IMR-90 (cell line): ENCODE measurements at regions not wholly inside any gene's neighbourhood (a gene's known extent, or its start where the extent isn't known, plus 50 kb on each side); places are given as distances from the start of the nearest gene placed in this dataset.

Source experiments
- ATAC-seq: fragments of 200-7000 bp; cut with Tn5 transposase; 2 replicates; pipeline ENCODE4 v1.9.1; 2020; ENCODE audit warnings: low read depth, mild to moderate bottlenecking, moderate library complexity
- BruUV-seq: library from RNA; stranded (reverse); fragments of 400-500 nt; replicated peaks from 2 replicates; lab custom pipeline; 2021; lab: Mats Ljungman, UMichigan
- CTCF ChIA-PET: fragments of 300-600 bp; formaldehyde crosslinking; extraction: SDS; loops from one replicate; lab custom pipeline; 2021; ENCODE audit warnings: antibody characterized with exemption; lab: Yijun Ruan, JAX
- POLR2A ChIA-PET: fragments of 300-600 bp; sonication (Branson Sonifier 250); formaldehyde crosslinking; loops from one replicate; lab custom pipeline; 2022; ENCODE audit warnings: antibody characterized with exemption; ENCODE audit not compliant: unreplicated experiment; lab: Charles Lee
- DNase-seq: peaks from one replicate; pipeline ENCODE4 v3.0.0; 2013
- H2AFZ ChIP-seq: replicated peaks from 2 replicates; pipeline ENCODE3; 2013; ENCODE audit warnings: low read length, mild to moderate bottlenecking; ENCODE audit not compliant: poor library complexity
- H2AK5ac ChIP-seq: 2 replicates; pipeline ENCODE4 v1.6.1; 2013; ENCODE audit warnings: low read depth, low read length, inconsistent platforms
- H2AK9ac ChIP-seq: replicated peaks from 2 replicates; pipeline ENCODE3; 2013; ENCODE audit warnings: mild to moderate bottlenecking, low read depth, low read length, moderate library complexity; ENCODE audit not compliant: poor library complexity
- H2BK120ac ChIP-seq: 2 replicates; pipeline ENCODE4 v1.6.1; 2013; ENCODE audit warnings: low read depth, low read length, inconsistent platforms
- H2BK15ac ChIP-seq: 3 replicates; pipeline ENCODE4 v1.6.1; 2013; ENCODE audit warnings: low read depth, low read length, inconsistent platforms
- H2BK20ac ChIP-seq: 2 replicates; pipeline ENCODE4 v1.6.1; 2013; ENCODE audit warnings: low read depth, mild to moderate bottlenecking, inconsistent platforms, low read length, moderate library complexity
- H2BK5ac ChIP-seq: 2 replicates; pipeline ENCODE4 v1.6.1; 2013; ENCODE audit warnings: mild to moderate bottlenecking, low read depth, low read length, inconsistent platforms; ENCODE audit not compliant: poor library complexity, severe bottlenecking
- H3K14ac ChIP-seq: replicated peaks from 2 replicates; pipeline ENCODE4 v1.6.1; 2013; ENCODE audit warnings: low read depth, low read length, inconsistent platforms
- H3K18ac ChIP-seq: 2 replicates; pipeline ENCODE4 v1.6.1; 2013; ENCODE audit warnings: low read depth, low read length, control low read depth
- H3K23ac ChIP-seq: 2 replicates; pipeline ENCODE4 v1.6.1; 2013; ENCODE audit warnings: low read depth, low read length, inconsistent platforms
- H3K27ac ChIP-seq: 2 replicates; pipeline ENCODE4 v1.5.1; 2013; ENCODE audit warnings: mild to moderate bottlenecking, control low read depth, low read length; ENCODE audit not compliant: insufficient read depth
- H3K27me3 ChIP-seq: 2 replicates; pipeline ENCODE4 v1.6.1; 2013; ENCODE audit warnings: low read length; ENCODE audit not compliant: control insufficient read depth, insufficient read depth
- H3K36me3 ChIP-seq: 2 replicates; pipeline ENCODE4 v1.6.1; 2013; ENCODE audit warnings: low read length, mixed read lengths; ENCODE audit not compliant: control insufficient read depth, insufficient read depth
- H3K4ac ChIP-seq: 2 replicates; pipeline ENCODE4 v1.6.1; 2013; ENCODE audit warnings: low read depth, low read length, inconsistent platforms
- H3K4me1 ChIP-seq: 2 replicates; pipeline ENCODE4 v1.6.1; 2013; ENCODE audit warnings: low read length, mixed read lengths; ENCODE audit not compliant: control insufficient read depth, insufficient read depth
- H3K4me2 ChIP-seq: 2 replicates; pipeline ENCODE4 v1.6.1; 2013; ENCODE audit warnings: low read depth, mild to moderate bottlenecking, control low read depth, low read length, moderate library complexity
- H3K4me3 ChIP-seq: 2 replicates; pipeline ENCODE4 v1.5.1; 2013; ENCODE audit warnings: low read depth, mild to moderate bottlenecking, control low read depth, low read length, moderate library complexity; ENCODE audit not compliant: insufficient read depth
- H3K56ac ChIP-seq: 2 replicates; pipeline ENCODE4 v1.6.1; 2013; ENCODE audit warnings: low read length, inconsistent platforms; ENCODE audit not compliant: insufficient read depth; ENCODE audit errors: extremely low read depth
- H3K79me1 ChIP-seq, 2 experiments: 2 replicates each; pipeline ENCODE4 v1.6.1; 2013; ENCODE audit warnings: low read length in 2 of 2, inconsistent platforms in 1 of 2, low read depth in 1 of 2
- H3K9ac ChIP-seq: 2 replicates; pipeline ENCODE4 v1.6.1; 2013; ENCODE audit warnings: low read depth, low read length, control low read depth
- H3K9me1 ChIP-seq: 2 replicates; pipeline ENCODE4 v1.6.1; 2013; ENCODE audit warnings: low read length, inconsistent platforms; ENCODE audit not compliant: insufficient read depth
- H3K9me3 ChIP-seq: 2 replicates; pipeline ENCODE4 v1.6.1; 2013; ENCODE audit warnings: low read length; ENCODE audit not compliant: control insufficient read depth, insufficient read depth
- H4K20me1 ChIP-seq: 2 replicates; pipeline ENCODE4 v1.6.1; 2013; ENCODE audit warnings: low read length, inconsistent platforms; ENCODE audit not compliant: insufficient read depth
- H4K5ac ChIP-seq: 2 replicates; pipeline ENCODE4 v1.6.1; 2013; ENCODE audit warnings: mild to moderate bottlenecking, low read depth, low read length, control low read depth
- H4K8ac ChIP-seq, 2 experiments: 2 replicates each; pipeline ENCODE4 v1.6.1; 2013; ENCODE audit warnings: low read depth in 2 of 2, low read length in 2 of 2, control low read depth in 1 of 2, inconsistent platforms in 1 of 2
- H4K91ac ChIP-seq: 2 replicates; pipeline ENCODE4 v1.6.1; 2013; ENCODE audit warnings: low read depth, low read length, inconsistent platforms; ENCODE audit not compliant: insufficient read depth
- BHLHE40 ChIP-seq: fragments of 150-350 bp; IDR thresholded peaks from 2 replicates; pipeline ENCODE4 v1.6.1; 2016; ENCODE audit warnings: mild to moderate bottlenecking, low read depth, low read length
- CEBPB ChIP-seq: IDR thresholded peaks from 2 replicates; pipeline ENCODE4 v1.6.1; 2012; ENCODE audit warnings: low read depth, low read length, improper control_type of control experiment
- CHD1 ChIP-seq: IDR thresholded peaks from 2 replicates; pipeline ENCODE4 v1.6.1; 2012; ENCODE audit warnings: low read depth, low read length, improper control_type of control experiment
- FOS ChIP-seq: fragments of 150-350 bp; IDR thresholded peaks from 2 replicates; pipeline ENCODE4 v1.6.1; 2016; ENCODE audit warnings: low read depth, low read length
- MAFK ChIP-seq: IDR thresholded peaks from 2 replicates; pipeline ENCODE4 v1.6.1; 2012; ENCODE audit warnings: low read depth, low read length, improper control_type of control experiment
- MAZ ChIP-seq: IDR thresholded peaks from 2 replicates; pipeline ENCODE4 v1.6.1; 2012; ENCODE audit warnings: low read depth, mild to moderate bottlenecking, low read length, improper control_type of control experiment, moderate library complexity, borderline replicate concordance
- MXI1 ChIP-seq: IDR thresholded peaks from 2 replicates; pipeline ENCODE4 v1.6.1; 2012; ENCODE audit warnings: low read depth, mild to moderate bottlenecking, low read length, moderate library complexity, borderline replicate concordance
- NFE2L2 ChIP-seq: fragments of 150-350 bp; IDR thresholded peaks from 2 replicates; pipeline ENCODE4 v1.6.1; 2016; ENCODE audit warnings: low read depth, mild to moderate bottlenecking, low read length
- POLR2A ChIP-seq: IDR thresholded peaks from 2 replicates; pipeline ENCODE4 v1.6.1; 2012; ENCODE audit warnings: mild to moderate bottlenecking, low read depth, low read length
- RAD21 ChIP-seq: IDR thresholded peaks from 2 replicates; pipeline ENCODE4 v1.6.1; 2012; ENCODE audit warnings: low read length, improper control_type of control experiment
- RCOR1 ChIP-seq: IDR thresholded peaks from 2 replicates; pipeline ENCODE4 v1.6.1; 2012; ENCODE audit warnings: mild to moderate bottlenecking, low read length, improper control_type of control experiment; ENCODE audit not compliant: insufficient replicate concordance
- RFX5 ChIP-seq: IDR thresholded peaks from 2 replicates; pipeline ENCODE4 v1.8.0; 2012; ENCODE audit warnings: low read depth, mild to moderate bottlenecking, low read length, moderate library complexity
- SMC3 ChIP-seq: fragments of 150-350 bp; IDR thresholded peaks from 2 replicates; pipeline ENCODE4 v1.6.1; 2016; ENCODE audit warnings: low read depth, mild to moderate bottlenecking, antibody characterized with exemption, low read length, moderate library complexity
- WGBS, 2 experiments: methylation state at CpG; one replicate each; pipeline versions ENCODE4 v1.1.5 to v1.1.7; 2013; ENCODE audit warnings: missing lambda C conversion rate in 2 of 2; ENCODE audit not compliant: insufficient read length in 1 of 2; ENCODE audit errors: extremely low coverage in 2 of 2; 5-methylcytosine and 5-hydroxymethylcytosine counted together
- dilution Hi-C: fragments of 300-500 bp; cut with HindIII; formaldehyde crosslinking; loops from one replicate; pipeline ENCODE4 v1.14.3; 2018; ENCODE audit warnings: low sequenced_read_pairs; ENCODE audit not compliant: unreplicated experiment
- in situ Hi-C: fragments of 300-500 bp; cut with MboI; formaldehyde crosslinking; loops from 3 replicates; pipeline ENCODE4 v1.14.3; 2019; ENCODE audit warnings: low sequenced_read_pairs, inconsistent platforms, mixed read lengths
- intact Hi-C: fragments of 100-400 bp; cut with micrococcal nuclease; formaldehyde crosslinking; loops from 2 replicates; pipeline ENCODE4 v1.10.0; 2022
- TF ChIP-seq, protein P1 (sequence below): fragments of 150-350 bp; IDR thresholded peaks from 2 replicates; pipeline ENCODE4 v1.6.1; 2016; ENCODE audit warnings: low read depth, mild to moderate bottlenecking, low read length, moderate library complexity, borderline replicate concordance
- TF ChIP-seq, protein P2 (sequence below): fragments of 150-350 bp; IDR thresholded peaks from 2 replicates; pipeline ENCODE4 v1.6.1; 2017; ENCODE audit warnings: mild to moderate bottlenecking, antibody characterized with exemption, low read length, low read depth
- TF ChIP-seq, protein P3 (sequence below): conservative IDR thresholded peaks from 2 replicates; pipeline ENCODE4 v1.5.1; 2012; ENCODE audit warnings: mild to moderate bottlenecking, low read depth, low read length, improper control_type of control experiment

DNA sequence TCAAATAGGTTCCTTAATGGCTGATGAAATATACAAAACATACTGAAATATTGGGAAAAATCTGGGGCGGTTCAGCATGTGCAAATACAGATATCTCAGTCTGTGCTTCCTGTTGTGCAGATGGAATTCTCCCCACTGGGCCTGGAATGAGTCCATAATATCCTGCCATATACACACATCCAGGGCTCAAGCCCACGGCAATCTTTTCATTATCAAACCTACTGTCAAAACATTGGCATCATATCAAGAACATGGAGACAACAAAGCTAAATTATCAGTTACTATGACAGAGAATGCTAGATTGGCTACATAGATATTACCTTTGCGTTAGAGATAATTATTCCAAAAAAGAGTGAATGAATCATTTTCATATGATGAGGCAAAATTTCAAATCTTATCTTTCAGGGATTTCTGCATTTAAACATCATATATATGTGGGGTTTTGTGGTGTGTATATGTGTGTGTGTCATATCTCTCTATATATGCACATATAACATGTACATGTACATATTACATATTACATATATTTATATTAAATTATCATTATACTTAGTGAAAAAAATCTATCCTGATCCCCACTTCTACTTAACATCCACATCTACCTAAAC, 713.3 kb downstream of the GBE1 start:
- no peak overlapping the region for H3K4ac ChIP-seq
- dilution Hi-C loops, result no loop called here
- no peak overlapping the region for H3K9ac ChIP-seq
- H4K91ac ChIP-seq, result no peak overlapping the region
- H2AK5ac ChIP-seq, result no peak overlapping the region
- H2BK120ac ChIP-seq, result no peak overlapping the region
- WGBS, 2 experiments, result no CpG with 5 or more reads among the region's 3 CpGs
- no peaks in the 10 kb centered on the region for H4K20me1 ChIP-seq
- no peak overlapping the region for H2BK5ac ChIP-seq
- DNase-seq (no peak), ATAC-seq (no peak)
- H3K18ac ChIP-seq, result no peak overlapping the region
- no peak overlapping the region for H3K4me3 ChIP-seq
- no peak overlapping the region for H3K23ac ChIP-seq
- ChIA-PET CTCF (no interaction called here), POLR2A (no interaction called here)
- no peak overlapping the region for H2AK9ac ChIP-seq
- no peak overlapping the region for H4K8ac ChIP-seq
- H2BK20ac ChIP-seq, result no peak overlapping the region
- H3K9me3 ChIP-seq, result no peaks in the 10 kb centered on the region
- H3K9me1 ChIP-seq, result no peaks in the 10 kb centered on the region
- no peaks in the 10 kb centered on the region for H3K27me3 ChIP-seq
- in situ Hi-C loops, result no loop called here
- H4K5ac ChIP-seq, result no peak overlapping the region
- H3K27ac ChIP-seq, result no peak overlapping the region
- intact Hi-C loops, result no loop called here
- no peak overlapping the region for H2BK15ac ChIP-seq
- no TSS peak for BruUV-seq
- no peak overlapping the region for H3K56ac ChIP-seq
- no peaks in the 10 kb centered on the region for H3K36me3 ChIP-seq
- H3K14ac ChIP-seq, result no peak overlapping the region
- no peaks in the 10 kb centered on the region for H3K4me1 ChIP-seq
- H2AFZ ChIP-seq, result no peak overlapping the region
- H3K79me1 ChIP-seq, result no peaks in the 10 kb centered on the region
- no peak overlapping the region for H3K4me2 ChIP-seq
- TF ChIP-seq, protein P1, sequence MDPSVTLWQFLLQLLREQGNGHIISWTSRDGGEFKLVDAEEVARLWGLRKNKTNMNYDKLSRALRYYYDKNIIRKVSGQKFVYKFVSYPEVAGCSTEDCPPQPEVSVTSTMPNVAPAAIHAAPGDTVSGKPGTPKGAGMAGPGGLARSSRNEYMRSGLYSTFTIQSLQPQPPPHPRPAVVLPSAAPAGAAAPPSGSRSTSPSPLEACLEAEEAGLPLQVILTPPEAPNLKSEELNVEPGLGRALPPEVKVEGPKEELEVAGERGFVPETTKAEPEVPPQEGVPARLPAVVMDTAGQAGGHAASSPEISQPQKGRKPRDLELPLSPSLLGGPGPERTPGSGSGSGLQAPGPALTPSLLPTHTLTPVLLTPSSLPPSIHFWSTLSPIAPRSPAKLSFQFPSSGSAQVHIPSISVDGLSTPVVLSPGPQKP, result no peak
- TF ChIP-seq CHD1 (no peak), MAZ (no peak), SMC3 (no peak), BHLHE40 (no peak), FOS (no peak), RCOR1 (no peak), MXI1 (no peak), RAD21 (no peak), RFX5 (no peak), NFE2L2 (no peak), CEBPB (no peak), MAFK (no peak), POLR2A (no peak)
- TF ChIP-seq, protein P2, sequence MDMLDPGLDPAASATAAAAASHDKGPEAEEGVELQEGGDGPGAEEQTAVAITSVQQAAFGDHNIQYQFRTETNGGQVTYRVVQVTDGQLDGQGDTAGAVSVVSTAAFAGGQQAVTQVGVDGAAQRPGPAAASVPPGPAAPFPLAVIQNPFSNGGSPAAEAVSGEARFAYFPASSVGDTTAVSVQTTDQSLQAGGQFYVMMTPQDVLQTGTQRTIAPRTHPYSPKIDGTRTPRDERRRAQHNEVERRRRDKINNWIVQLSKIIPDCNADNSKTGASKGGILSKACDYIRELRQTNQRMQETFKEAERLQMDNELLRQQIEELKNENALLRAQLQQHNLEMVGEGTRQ, result no peak
- TF ChIP-seq, protein P3, sequence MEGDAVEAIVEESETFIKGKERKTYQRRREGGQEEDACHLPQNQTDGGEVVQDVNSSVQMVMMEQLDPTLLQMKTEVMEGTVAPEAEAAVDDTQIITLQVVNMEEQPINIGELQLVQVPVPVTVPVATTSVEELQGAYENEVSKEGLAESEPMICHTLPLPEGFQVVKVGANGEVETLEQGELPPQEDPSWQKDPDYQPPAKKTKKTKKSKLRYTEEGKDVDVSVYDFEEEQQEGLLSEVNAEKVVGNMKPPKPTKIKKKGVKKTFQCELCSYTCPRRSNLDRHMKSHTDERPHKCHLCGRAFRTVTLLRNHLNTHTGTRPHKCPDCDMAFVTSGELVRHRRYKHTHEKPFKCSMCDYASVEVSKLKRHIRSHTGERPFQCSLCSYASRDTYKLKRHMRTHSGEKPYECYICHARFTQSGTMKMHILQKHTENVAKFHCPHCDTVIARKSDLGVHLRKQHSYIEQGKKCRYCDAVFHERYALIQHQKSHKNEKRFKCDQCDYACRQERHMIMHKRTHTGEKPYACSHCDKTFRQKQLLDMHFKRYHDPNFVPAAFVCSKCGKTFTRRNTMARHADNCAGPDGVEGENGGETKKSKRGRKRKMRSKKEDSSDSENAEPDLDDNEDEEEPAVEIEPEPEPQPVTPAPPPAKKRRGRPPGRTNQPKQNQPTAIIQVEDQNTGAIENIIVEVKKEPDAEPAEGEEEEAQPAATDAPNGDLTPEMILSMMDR, result no peak
